GM12891 (cell line): ENCODE measurements at regions not wholly inside any gene's neighbourhood (a gene's known extent, or its start where the extent isn't known, plus 50 kb on each side); places are given as distances from the start of the nearest gene placed in this dataset.

Experiments used
- POLR2A ChIP-seq: IDR thresholded peaks from 2 replicates; pipeline ENCODE4 v1.6.1; 2011; ENCODE audit warnings: low read depth, low read length, control low read depth
- POLR2AphosphoS5 ChIP-seq: IDR thresholded peaks from 2 replicates; pipeline ENCODE4 v1.6.1; 2011; ENCODE audit warnings: low read depth, low read length, control low read depth
- TAF1 ChIP-seq: IDR thresholded peaks from 2 replicates; pipeline ENCODE4 v1.6.1; 2011; ENCODE audit warnings: low read depth, low read length, control low read depth

GRCh38 chr4:14853176-14853943, 148.9 kb upstream of the CPEB2 start:
- TF ChIP-seq POLR2A = no peak
- TF ChIP-seq TAF1 = no peak
- no peak for TF ChIP-seq POLR2AphosphoS5
